Mesothelial cell of epicardium (in vitro differentiated cells): ENCODE measurements at regions not wholly inside any gene's neighbourhood (a gene's known extent, or its start where the extent isn't known, plus 50 kb on each side); places are given as distances from the start of the nearest gene placed in this dataset.
"Not testable (repeated sequence)": the region's sequence is repeated elsewhere in the genome, so short reads cannot be mapped to it uniquely, and the experiment has no call there.

Experiments used
- DNase-seq, 2 experiments: peaks; one replicate each; pipeline ENCODE4 v3.0.0; 2021; ENCODE audit warnings: low spot score in 2 of 2; ENCODE audit not compliant: unreplicated experiment in 2 of 2
- H3K27ac Mint-ChIP-seq: 2 replicates; pipeline ENCODE4 v1.8.0; 2021; ENCODE audit warnings: mixed read lengths
- H3K27me3 Mint-ChIP-seq: 2 replicates; pipeline ENCODE4 v1.8.0; 2021; ENCODE audit warnings: low read depth, mixed read lengths
- H3K36me3 Mint-ChIP-seq: 2 replicates; pipeline ENCODE4 v1.8.0; 2021; ENCODE audit warnings: mixed read lengths
- H3K4me1 Mint-ChIP-seq: 2 replicates; pipeline ENCODE4 v1.8.0; 2021; ENCODE audit warnings: mixed read lengths
- H3K4me3 Mint-ChIP-seq: 2 replicates; pipeline ENCODE4 v1.8.0; 2021; ENCODE audit warnings: mild to moderate bottlenecking, moderate library complexity, mixed read lengths
- H3K9me3 Mint-ChIP-seq: 2 replicates; pipeline ENCODE4 v1.8.0; 2021; ENCODE audit warnings: mixed read lengths
- TF ChIP-seq, protein P1 (sequence below): fragments of 200-600 bp; sonication (generic); IDR thresholded peaks from one replicate; pipeline ENCODE4 v1.5.0; 2021; ENCODE audit warnings: antibody characterized with exemption; ENCODE audit not compliant: unreplicated experiment

DNA sequence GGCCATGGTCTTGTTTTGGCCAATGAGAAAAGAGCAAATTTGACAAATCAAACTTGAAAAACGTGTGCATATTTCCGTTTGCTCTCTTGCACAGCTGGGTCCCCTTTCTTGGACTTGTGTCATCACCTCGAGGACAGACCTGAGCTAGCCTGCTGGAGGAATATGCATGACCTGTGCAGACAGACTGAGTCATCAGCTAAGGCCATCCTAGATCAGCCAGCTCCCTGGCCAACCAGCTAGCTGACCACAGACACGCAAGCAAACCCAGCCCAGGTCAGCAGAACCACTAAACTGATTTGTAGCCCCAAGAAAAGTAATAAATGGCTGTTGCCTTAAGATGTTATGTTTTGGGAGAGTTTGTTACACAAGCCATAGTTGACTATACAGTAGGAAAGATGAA is 61.3 kb upstream of the PAX3 start:
- peaks cover 4% of the 10 kb centered on the region for H3K9me3 Mint-ChIP-seq
- H3K27me3 Mint-ChIP-seq: peaks cover 4% of the 10 kb centered on the region
- H3K4me1 Mint-ChIP-seq: no peaks in the 10 kb centered on the region
- H3K27ac Mint-ChIP-seq: no peak overlapping the region
- no peak overlapping the region for H3K4me3 Mint-ChIP-seq
- TF ChIP-seq, protein P1, sequence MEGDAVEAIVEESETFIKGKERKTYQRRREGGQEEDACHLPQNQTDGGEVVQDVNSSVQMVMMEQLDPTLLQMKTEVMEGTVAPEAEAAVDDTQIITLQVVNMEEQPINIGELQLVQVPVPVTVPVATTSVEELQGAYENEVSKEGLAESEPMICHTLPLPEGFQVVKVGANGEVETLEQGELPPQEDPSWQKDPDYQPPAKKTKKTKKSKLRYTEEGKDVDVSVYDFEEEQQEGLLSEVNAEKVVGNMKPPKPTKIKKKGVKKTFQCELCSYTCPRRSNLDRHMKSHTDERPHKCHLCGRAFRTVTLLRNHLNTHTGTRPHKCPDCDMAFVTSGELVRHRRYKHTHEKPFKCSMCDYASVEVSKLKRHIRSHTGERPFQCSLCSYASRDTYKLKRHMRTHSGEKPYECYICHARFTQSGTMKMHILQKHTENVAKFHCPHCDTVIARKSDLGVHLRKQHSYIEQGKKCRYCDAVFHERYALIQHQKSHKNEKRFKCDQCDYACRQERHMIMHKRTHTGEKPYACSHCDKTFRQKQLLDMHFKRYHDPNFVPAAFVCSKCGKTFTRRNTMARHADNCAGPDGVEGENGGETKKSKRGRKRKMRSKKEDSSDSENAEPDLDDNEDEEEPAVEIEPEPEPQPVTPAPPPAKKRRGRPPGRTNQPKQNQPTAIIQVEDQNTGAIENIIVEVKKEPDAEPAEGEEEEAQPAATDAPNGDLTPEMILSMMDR: no peak
- H3K36me3 Mint-ChIP-seq: no peaks in the 10 kb centered on the region
- no peak for DNase-seq

- H3K4me3 Mint-ChIP-seq: no peak overlapping the region
- H3K9me3 Mint-ChIP-seq: peaks cover 4% of the 10 kb centered on the region
- H3K4me1 Mint-ChIP-seq: no peaks in the 10 kb centered on the region
- TF ChIP-seq, protein P1: no peak
- no peak for DNase-seq
- no peaks in the 10 kb centered on the region for H3K36me3 Mint-ChIP-seq
- H3K27me3 Mint-ChIP-seq: peaks cover 4% of the 10 kb centered on the region
- no peak overlapping the region for H3K27ac Mint-ChIP-seq
These were observed 62.2 kb upstream of the PAX3 start for GRCh38 chr2:222360997-222361396.

DNA sequence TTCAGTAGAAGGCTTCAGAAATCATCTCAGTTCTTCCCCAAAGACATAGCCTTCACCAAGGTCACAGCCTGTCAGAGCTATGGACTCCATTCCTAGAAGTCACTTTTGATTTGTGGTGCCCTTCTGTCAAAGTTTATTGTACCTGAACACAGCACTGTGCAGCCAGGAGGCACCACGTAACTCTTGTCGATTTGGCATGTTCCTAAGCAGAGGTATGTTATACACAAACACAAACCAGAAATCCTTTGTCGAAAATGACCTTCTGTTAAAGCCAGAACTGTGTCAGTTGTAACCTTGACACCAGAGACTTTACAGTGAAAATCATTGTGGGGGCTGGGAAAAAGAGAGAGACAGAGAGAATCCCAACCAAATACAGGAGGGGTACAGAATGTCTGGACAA is 62.6 kb upstream of the SGPP2 start:
- TF ChIP-seq, protein P1: no peak
- H3K27ac Mint-ChIP-seq: no peak overlapping the region
- H3K4me3 Mint-ChIP-seq: no peak overlapping the region
- no peaks in the 10 kb centered on the region for H3K4me1 Mint-ChIP-seq
- H3K36me3 Mint-ChIP-seq: no peaks in the 10 kb centered on the region
- peaks cover 8% of the 10 kb centered on the region for H3K9me3 Mint-ChIP-seq
- DNase-seq: no peak
- H3K27me3 Mint-ChIP-seq: peaks cover 4% of the 10 kb centered on the region

DNA sequence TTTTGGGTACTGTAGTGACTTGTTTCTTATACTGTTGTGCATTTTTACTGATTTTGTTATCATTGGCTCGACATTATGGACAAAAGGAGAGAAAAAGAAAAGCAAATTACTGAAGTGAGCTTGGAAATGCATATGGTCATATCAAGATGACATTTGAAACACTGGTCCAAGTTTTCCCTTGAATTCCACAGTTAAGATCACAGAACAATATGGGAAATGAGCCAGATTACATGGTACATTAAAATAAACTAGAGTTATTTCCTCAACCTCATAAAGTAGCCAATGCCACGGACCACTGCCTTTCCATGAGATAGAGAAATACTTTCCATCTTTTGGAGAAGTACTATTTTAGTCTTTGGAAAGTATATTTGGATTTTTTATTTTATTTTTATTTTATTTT is 62.0 kb upstream of the SGPP2 start:
- Mint-ChIP-seq H3K4me1 (no peaks in the 10 kb centered on the region), H3K27me3 (peaks cover 7% of the 10 kb centered on the region), H3K4me3 (no peak overlapping the region), H3K9me3 (peaks cover 13% of the 10 kb centered on the region), H3K27ac (no peak overlapping the region), H3K36me3 (no peaks in the 10 kb centered on the region)
- no peak for DNase-seq
- TF ChIP-seq, protein P1: no peak

DNA sequence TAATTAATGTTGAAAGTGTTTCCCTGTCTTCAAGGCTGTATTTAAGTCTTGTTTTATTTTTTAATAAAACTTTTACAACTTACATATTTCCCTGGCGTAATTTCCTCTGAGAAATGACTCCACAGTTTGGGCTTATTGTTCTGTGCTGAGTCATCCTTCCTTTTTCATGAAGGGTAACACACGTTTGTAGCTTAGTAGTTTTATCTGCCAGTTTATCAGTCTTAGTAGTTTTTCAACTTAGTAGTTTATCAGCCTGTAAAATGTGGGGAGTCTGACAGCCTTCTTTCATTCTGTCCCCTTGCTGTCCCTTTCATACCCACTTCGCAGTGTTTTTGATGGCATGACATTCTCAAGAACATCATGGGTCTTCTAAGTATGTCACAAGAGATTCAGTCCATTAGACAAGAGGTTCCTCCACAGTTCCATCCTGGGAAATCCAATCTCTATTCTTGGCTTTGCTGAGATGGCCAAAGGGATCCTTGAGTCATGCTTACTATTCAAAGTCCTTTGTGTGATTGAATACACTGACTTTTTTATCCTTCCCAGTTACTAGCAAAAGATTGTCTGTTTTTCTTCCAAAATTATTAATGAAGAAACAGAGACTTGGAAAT is 60.0 kb upstream of the SGPP2 start:
- DNase-seq: no peak
- no peaks in the 10 kb centered on the region for H3K4me1 Mint-ChIP-seq

GRCh38 chr2:222368280-222368679 is 56.1 kb upstream of the SGPP2 start:
- not testable (repeated sequence) for H3K27ac Mint-ChIP-seq, H3K4me3 Mint-ChIP-seq, DNase-seq, H3K36me3 Mint-ChIP-seq, H3K4me1 Mint-ChIP-seq
- Mint-ChIP-seq H3K27me3 (peaks cover 10% of the 10 kb centered on the region), H3K9me3 (peaks cover 50% of the 10 kb centered on the region)

More for the DNA sequence above, 60.0 kb upstream of the SGPP2 start:
- TF ChIP-seq, protein P1: no peak
- no peak overlapping the region for H3K4me3 Mint-ChIP-seq
- no peaks in the 10 kb centered on the region for H3K36me3 Mint-ChIP-seq
- H3K27ac Mint-ChIP-seq: no peak overlapping the region
- peaks cover 11% of the 10 kb centered on the region for H3K27me3 Mint-ChIP-seq
- H3K9me3 Mint-ChIP-seq: peaks cover 26% of the 10 kb centered on the region
